ENCODE measurements at regions not wholly inside any gene's neighbourhood (a gene's known extent, or its start where the extent isn't known, plus 50 kb on each side); places are given as distances from the start of the nearest gene placed in this dataset.

DNA sequence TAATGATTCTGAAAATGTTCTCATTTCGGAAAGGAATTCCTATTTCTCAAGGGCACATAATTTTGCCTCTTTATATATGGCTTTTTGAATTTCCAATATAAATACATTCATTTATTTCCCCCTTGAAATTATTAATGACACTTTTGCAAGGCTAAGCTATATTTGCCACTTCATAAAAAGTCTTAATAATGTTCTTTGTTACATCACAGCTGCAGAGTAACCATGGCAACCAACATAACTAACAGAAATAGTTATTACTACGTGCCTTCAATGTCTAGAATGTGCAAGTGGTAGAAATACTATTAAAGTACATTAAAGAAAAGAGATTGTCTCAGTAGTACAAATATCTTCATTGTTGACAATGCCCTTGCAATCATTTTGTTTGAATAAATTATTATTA, 471.8 kb downstream of the C3orf38 start:
- DNase-seq: no peak
- intact Hi-C loops (cut with DNase I, micrococcal nuclease): no loop called here
- ATAC-seq: no peak

DNA sequence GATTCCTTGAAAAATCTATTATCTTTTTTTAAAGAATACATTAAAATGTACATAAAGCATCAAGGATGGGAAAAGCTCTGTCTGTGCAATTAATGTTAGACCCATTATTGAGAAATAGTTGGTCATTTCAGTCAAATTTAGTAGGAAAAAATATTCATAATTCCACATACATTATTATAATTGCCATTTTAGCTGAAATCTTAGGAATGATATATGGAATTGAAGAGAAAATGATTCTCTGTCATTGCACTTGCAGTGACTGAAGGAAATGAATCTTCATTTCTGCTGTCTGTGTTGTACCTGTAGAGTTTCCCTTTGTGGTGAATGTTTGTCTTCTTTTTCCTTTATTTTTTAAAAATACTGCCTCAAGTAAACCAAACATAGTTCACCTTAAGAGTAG, 473.9 kb downstream of the C3orf38 start:
- DNase-seq (no peak), ATAC-seq (no peak)
- intact Hi-C loops (cut with DNase I, micrococcal nuclease): no loop called here

GRCh38 chr3:88626456-88627120, 476.8 kb downstream of the C3orf38 start:
- intact Hi-C loops (cut with DNase I, micrococcal nuclease): no loop called here
- DNase-seq (no peak), ATAC-seq (no peak)

DNA sequence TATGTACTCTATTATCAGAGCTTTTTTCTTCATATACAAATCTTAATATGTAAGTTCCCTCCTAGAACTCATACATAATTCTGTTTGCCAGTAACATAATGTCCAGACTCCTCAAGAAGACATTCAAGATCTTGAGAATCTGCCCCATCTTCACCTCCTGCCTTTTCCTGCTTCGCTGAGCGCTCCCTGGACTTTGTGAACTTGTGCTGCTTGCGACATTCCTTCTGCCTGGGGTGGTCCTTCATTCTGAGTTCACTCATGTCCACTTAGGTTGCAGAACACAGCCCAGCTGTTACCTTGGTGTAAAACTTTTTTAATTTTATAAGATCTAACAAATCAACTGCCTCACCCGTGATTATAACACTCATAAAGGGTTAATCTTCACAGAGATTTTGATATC, 478.5 kb upstream of the EPHA3 start:
- intact Hi-C loops (cut with DNase I, micrococcal nuclease): no loop called here
- DNase-seq (no peak), ATAC-seq (no peak)

GRCh38 chr3:88632226-88632625, 475.2 kb upstream of the EPHA3 start:
- intact Hi-C loops (cut with DNase I, micrococcal nuclease): no loop called here
- DNase-seq (no peak), ATAC-seq (no peak)

DNA sequence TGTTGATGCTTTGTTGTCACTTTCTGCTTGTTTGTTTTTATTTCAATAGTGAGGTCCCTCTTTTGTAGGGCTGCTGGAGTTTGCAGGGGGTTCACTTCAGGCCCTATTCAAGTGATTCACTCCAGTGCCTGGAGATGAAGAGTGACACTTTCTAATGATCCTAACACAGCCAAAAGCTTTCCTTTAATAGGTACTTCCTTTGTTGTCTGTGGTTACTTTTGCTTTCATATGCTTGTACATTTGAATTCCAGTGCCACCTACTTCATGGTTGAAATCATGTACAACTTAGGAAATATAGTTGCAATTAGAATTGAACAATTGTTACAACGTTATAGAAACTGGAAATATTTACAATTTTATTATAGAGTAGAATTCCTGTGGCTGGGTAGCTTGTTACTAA, 466.8 kb upstream of the EPHA3 start:
- no peak for DNase-seq
- no peak for ATAC-seq
- intact Hi-C loops (cut with DNase I, micrococcal nuclease): no loop called here

GRCh38 chr3:88641033-88641604, 466.3 kb upstream of the EPHA3 start:
- intact Hi-C loops (cut with DNase I, micrococcal nuclease): no loop called here
- ATAC-seq (no peak), DNase-seq (no peak)

GRCh38 chr3:88657459-88657858, 450.0 kb upstream of the EPHA3 start:
- DNase-seq (no peak), ATAC-seq (no peak)
- intact Hi-C loops (cut with DNase I, micrococcal nuclease): no loop called here

DNA sequence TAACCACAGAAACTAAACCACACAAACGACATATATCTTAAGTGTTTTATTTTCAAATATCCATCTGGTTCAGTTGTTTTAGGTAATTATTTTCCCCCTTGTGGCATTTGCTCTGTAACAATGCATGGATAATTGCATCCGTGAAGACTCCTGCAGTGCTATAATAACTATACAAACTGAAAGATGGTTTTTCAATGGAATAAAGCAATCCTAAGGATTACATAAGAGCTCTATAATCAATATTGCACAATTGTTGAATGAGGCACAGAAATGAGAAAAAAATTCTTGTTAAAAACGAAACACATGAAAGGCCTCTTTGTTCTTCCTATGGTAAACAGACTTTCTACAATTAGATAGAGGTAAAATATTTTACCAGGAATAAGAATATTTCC, 446.0 kb upstream of the EPHA3 start:
- intact Hi-C loops (cut with DNase I, micrococcal nuclease): no loop called here
- DNase-seq (no peak), ATAC-seq (no peak)

GRCh38 chr3:88668180-88668579, 439.2 kb upstream of the EPHA3 start:
- intact Hi-C loops (cut with DNase I, micrococcal nuclease): no loop called here
- ATAC-seq: no peak
- no peak for DNase-seq

GRCh38 chr3:88671573-88671972, 435.8 kb upstream of the EPHA3 start:
- ATAC-seq (no peak), DNase-seq (no peak)
- intact Hi-C loops (cut with DNase I, micrococcal nuclease): no loop called here

- DNase-seq (no peak), ATAC-seq (no peak)
- intact Hi-C loops (cut with DNase I, micrococcal nuclease): no loop called here
Measured at GRCh38 chr3:88677298-88677697, 430.1 kb upstream of the EPHA3 start.

DNA sequence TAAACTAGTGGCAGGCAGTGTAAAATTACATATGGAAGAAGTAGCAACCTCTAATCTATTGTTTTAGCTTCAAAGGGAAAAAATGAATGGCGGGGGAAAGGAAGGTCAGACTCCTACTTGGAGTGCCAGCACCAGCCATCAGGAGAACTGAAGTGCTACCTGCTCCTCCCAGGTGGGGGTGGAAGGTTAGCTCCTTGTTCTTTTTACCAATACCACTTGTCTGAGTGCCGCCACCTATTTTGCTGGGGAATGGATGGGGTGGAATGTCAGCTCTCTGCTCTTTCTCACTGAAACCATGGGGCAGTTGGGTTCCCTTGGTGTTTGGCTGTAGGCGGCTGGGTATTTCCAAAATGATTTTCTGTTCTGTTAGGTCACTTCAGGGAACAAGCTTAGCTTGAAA, 428.7 kb upstream of the EPHA3 start:
- no peak for DNase-seq
- intact Hi-C loops (cut with DNase I, micrococcal nuclease): no loop called here
- no peak for ATAC-seq

GRCh38 chr3:88690287-88690686, 417.1 kb upstream of the EPHA3 start:
- no peak for DNase-seq
- intact Hi-C loops (cut with DNase I, micrococcal nuclease): no loop called here
- ATAC-seq: no peak

- DNase-seq: no peak
- intact Hi-C loops (cut with DNase I, micrococcal nuclease): no loop called here
- no peak for ATAC-seq
Measured at GRCh38 chr3:88691081-88691480, 416.3 kb upstream of the EPHA3 start.

GRCh38 chr3:88703501-88704059, 403.8 kb upstream of the EPHA3 start:
- DNase-seq: no peak
- no peak for ATAC-seq
- intact Hi-C loops (cut with DNase I, micrococcal nuclease): no loop called here

DNA sequence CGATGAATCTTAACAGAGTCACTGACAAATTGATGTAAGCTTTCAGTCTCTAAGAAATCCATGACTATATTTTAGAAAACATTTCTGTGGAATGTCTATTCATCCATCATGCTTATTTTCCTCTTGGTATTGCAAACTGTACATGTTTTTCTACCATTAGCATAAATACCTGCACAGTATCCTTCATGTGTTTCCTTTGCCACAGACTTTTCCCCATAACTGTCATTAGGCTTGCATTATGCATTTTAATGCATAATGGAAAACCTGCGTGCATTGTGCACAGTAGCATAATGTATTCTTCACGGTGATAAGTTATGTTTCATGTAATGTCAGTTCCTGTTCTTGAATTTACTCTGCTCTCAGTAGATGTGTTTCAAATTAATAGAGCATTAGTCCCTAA, 403.1 kb upstream of the EPHA3 start:
- ATAC-seq (no peak), DNase-seq (no peak)
- intact Hi-C loops (cut with DNase I, micrococcal nuclease): no loop called here

DNA sequence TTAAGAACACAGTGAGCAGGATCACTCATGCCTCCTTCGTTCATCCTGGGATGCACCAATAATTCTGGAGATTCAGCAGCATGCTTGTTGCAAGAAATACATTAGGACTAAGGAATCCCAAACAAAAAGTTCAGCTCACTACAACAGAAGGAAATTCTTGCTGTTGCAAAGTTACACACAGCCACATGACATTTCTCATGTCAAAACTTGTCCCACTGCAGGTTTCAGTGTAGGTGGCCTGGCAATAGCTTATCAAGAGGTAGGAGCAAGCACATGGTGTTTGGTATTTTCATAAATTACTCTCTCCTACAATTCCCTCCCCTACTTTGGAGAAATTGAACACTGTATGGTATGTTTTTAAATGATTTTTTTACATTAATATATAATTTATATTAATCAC, 399.6 kb upstream of the EPHA3 start:
- intact Hi-C loops (cut with DNase I, micrococcal nuclease): no loop called here
- ATAC-seq: no peak
- no peak for DNase-seq

DNA sequence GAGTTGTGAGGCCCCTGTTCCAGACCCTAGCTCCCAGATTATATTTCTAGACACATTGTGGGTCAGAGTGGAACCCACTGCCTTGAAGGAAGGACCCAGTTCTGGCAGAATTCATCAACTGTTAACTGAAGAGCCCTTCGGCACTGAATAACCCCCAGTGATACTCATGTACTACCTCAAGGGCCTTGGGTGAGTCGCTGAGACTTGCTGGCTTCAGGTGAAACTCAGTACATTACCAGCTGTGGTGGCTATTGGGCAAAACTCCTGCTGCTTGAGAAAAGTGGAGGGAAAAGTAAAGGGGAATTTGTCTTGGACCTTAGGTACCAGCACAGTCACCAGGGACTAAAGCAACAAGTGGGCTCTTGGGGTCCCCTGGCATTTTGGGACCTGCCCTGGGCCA, 394.9 kb upstream of the EPHA3 start:
- intact Hi-C loops (cut with DNase I, micrococcal nuclease): no loop called here
- DNase-seq: no peak
- ATAC-seq: no peak

- intact Hi-C loops (cut with DNase I, micrococcal nuclease): no loop called here
- no peak for DNase-seq
- ATAC-seq: no peak
Measured at GRCh38 chr3:88713233-88713691, 394.2 kb upstream of the EPHA3 start.

Measured in left colon (tissue), 2 donors.